Right renal pelvis (tissue), 4 donors: ENCODE measurements at regions not wholly inside any gene's neighbourhood (a gene's known extent, or its start where the extent isn't known, plus 50 kb on each side); places are given as distances from the start of the nearest gene placed in this dataset.
"Not testable (repeated sequence)": the region's sequence is repeated elsewhere in the genome, so short reads cannot be mapped to it uniquely, and the experiment has no call there.

Experiments
- DNase-seq, 4 donors: peaks; one replicate each; pipeline ENCODE4 v3.0.0-alpha.2; 2013; ENCODE audit warnings: low read depth in 4 of 4, low spot score in 3 of 4, missing footprints in 1 of 4

DNA sequence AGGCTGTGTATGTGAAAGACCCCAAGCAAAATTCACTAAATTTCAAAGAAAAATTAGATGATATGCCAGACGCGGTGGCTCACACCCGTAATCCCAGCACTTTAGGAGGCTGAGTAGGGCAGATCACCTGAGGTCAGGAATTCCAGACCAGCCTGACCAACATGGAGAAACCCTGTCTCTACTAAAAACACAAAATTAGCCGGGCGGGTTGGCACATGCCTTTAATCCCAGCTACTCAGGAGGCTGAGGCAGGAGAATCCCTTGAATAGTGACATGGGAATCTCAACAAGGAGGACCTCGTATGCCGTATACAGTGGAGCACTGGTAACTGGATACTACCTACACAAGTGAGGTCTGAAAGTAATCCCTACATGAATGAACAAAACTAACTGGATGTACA, 92.7 kb upstream of the JARID2 start:
- DNase-seq = no peak

DNA sequence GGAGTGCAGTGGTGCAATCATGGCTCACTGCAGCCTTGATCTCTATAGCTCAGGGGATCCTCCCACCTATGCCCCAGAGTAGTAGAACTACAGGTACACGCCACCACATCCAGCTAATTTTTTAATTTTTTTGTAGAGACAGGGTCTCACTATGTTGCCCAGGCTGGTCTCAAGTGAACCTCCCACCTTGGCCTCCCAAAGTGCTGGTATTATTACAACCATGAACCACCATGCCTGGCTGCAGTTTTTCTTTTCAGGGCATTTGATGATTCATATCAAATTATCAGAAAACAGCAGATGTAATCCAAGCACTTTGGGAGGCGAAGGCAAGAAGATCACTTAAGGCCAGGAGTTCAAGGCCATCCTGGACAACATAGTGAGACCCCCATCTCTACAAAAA, 88.4 kb upstream of the JARID2 start:
- no peak for DNase-seq

DNA sequence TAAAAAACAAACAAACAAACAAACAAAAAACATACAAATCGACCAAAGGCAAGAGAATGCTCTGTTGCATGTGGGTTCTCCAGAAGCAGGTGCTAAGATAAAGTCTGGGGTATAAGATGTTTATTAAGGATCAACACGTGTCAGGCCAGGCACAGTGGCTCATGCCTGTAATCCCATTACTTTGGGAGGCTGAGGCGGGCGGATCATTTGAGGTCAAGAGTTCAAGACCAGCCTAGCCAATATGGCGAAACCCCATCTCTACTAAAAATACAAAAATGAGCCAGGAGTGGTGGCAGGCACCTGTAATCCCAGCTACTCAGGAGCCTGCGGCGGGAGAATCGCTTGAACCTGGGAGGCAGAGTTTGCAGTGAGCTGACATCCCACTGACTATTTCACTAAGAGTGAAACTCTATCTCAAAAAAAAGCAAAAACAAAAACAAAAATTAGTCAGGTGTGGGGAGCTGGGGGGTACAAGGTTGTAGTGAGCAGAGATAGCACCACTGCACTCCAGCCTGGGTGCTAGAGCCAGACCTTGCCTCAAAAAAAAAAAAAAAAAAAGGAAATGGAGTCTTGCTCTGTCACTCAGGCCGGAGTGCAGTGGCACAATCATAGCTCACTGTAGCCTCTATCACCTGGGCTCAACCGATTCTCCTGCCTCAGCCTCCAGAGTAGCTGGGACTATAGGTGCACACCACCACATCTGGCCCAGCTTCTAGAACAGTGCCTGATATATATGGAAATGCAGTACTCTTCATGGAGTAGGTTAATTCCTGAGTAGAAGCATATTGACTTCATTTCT, 86.8 kb upstream of the JARID2 start:
- no peak for DNase-seq

DNA sequence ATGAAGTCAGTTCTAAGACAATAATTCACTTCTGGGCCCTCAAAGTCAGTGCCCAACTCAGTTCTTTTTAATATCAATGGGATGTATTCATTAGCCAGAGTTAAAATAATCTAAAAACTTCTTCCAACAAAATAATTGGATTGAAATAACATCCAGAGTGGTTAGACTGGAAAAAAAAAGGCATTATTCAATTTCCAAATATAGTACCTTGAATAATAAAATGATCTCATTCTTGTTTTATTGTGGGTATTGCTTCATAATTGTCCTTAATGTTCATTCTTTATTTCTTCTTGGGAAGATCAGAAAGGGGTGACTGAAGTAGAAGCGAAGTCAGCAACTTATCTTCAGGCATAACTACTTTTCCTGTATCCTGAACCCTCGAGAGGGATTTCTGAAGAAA, 85.1 kb upstream of the JARID2 start:
- no peak for DNase-seq

DNA sequence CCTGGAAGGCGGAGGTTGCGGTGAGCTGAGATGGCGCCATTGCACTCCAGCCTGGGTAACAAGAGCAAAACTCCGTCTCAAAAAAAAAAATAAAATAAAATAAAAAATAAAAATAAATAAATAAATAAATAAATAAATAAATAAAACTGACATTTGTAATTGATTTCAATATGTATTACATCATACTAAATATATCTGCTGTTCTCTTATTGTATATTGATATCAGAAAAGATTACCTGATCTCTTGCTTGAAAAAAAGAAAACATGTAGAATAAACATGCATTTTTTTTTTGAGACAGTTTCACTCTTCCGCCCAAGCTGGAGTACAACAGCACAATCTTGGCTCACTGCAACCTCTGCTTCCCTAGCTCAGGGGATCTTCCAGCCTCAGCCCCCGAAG, 81.0 kb upstream of the JARID2 start:
- DNase-seq = not testable (repeated sequence)

DNA sequence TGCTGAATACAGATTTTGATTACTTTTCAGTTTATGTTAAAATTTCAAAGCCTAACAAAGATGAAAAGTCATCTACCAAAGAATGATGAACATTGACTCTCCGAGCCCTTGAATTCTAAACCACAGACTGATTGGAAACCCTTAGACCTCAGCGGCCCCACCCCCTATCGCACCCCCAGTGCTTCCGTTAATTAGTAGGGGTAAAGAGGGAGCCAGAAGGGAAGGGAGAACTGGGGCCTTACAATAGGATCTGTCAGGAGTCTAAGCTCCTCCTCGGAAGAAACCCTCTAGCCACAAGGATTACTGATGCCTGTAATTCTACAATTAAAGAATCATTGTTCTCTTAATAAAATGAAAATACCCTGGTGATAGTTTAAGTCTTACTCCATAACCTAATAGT, 79.7 kb upstream of the JARID2 start:
- DNase-seq = no peak

DNA sequence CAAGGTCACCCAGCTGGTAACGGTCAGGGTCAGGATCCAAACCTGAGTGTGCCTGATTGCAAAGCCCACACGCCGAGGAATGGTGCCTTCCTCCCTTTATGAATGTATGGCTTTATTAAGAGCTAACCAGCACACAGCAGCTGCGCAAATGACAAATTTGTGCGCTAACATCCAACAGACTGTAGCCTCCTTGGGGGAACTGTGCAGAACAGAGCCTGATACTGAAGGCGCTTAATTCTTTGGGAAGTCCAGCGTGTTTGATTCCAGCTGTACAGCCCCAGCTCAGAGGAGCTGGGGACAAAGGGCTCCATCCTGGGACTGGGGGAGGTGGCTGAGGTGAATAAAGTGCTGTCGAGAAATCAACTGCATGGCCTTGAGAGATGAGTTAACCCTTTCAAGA, 75.7 kb upstream of the JARID2 start:
- no peak for DNase-seq

DNA sequence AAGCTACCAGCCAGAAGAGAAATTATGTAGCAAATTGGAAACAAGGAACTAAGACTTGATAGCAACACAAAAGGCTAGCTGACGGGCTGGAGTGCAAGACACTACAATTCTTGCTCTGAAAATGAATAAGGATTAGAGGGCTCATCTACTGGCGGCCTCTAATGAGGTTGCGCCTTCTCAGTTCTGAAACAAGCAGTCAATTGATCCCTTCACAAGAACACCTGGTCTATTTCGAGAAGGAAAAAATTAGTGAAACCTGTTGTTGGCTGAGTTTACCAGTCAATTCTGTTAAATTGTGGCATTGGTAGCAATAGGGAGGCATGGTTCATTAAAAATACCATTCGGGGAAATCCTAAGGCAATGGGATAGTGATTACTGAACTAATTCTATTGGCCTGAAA, 74.8 kb upstream of the JARID2 start:
- no peak for DNase-seq

DNA sequence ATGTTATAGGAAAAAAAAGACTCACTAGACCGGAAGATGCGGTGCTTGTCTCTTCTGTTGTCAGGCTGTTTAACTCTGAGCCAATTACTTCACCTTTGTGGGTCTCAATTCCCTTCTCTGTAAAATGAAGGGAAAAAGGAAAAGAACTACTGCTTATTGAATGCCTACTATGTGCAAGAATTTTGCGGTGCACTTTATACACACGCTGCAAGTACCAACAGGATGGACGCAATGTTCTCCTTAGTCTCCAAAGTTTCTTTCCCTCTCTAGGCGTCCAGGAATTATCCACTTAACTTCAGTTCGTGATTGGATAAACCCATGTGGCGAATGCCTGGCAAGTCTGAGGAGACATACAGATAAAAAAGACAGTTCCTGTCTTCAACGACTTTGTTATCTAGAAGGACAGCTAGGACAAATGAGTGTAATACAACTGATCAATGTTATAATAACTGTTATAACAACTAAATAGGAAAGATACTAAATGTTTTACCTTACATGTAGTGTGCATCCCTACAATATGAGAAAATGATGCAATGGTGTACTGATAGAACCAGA, 69.0 kb upstream of the JARID2 start:
- DNase-seq = no peak

DNA sequence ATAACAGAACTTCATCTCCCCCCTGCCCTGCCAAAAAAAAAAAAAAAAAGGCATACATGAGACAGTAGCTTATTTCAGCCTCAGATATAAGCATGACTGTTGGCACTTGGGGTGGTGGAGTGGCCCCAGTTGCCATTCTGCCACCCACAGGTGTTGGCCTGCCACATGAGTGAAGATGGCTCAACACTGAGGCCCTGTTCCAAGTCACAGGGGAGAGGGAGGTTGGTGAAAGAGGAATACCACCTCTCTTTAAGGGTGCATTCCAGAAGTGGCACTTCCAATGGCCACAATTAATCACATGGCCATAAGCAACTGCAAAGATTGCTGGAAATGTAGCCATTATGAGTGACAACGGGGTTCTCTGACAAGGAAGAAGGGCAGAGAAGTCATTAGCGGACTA, 61.9 kb upstream of the JARID2 start:
- DNase-seq = no peak

DNA sequence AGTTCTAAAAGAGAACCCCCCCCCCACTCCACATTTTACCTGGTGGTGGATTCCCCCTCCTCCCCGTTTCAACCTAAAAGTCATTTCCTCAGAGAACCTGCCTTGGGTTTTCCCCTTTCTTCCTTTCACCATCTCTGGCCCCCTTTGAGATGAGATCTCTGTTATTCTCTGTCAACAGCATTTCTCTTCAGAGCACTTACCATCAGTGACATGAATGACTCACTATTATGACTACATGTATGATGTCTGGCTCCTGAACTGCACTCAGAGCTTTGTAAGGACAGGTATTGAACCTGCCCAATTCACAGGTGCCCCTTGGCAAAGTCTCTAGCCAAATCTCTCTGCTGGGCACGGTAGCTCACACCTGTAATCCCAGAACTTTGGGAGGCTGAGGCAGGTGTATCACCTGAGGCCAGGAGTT, 61.4 kb upstream of the JARID2 start:
- DNase-seq = no peak

DNA sequence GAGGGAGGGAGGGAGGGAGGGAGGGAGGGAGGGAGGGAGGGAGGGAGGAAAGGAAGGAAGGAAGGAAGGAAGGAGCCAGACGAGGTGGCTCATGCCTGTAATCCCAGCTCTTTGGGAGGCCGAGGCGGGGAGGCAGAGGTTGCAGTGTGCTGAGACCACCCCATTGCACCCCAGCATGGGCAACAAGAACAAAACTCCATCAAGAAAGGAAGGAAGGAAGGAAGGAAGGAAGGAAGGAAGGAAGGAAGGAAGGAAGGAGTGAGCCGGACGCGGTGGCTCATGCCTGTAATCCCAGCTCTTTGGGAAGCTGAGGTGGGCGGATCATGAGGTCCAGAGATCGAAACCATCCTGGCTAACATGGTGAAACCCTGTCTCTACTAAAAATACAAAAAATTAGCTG, 60.8 kb upstream of the JARID2 start:
- DNase-seq = not testable (repeated sequence)

DNA sequence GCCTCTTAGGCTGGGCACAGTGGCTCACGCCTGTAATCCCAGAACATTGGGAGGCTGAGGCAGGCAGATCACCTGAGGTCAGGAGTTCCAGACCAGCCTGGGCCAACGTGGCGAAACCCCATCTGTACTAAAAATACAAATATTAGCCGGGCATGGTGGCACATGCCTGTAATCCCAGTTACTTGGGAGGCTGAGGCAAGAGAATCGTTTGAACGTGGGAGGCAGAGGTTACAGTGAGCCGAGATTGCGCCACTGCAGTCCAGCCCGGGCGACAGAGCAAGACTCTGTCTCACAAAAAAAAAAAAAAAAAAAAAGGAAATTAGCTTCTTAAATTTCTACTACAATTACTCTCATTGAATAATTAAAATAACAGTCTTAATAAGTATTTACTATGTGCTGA, 52.4 kb upstream of the JARID2 start:
- DNase-seq = not testable (repeated sequence)

DNA sequence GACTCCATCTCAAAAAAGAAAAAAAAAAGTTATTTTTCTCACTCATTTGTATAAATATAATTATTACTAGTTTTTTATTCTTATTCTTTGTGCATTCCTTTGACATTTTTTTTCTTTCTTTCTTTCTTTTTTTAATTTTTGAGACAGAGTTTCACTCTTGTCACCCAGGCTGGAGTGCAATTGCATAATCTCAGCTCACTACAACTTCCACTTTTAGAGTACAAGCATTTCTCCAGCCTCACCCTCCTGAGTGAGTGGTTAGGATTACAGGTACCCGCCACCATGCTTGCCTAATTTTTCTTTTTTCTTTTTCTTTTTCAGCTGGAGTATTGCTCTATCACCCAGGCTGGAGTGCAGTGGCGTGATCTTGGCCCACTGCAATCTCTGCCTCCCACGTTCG, 51.4 kb upstream of the JARID2 start:
- no peak for DNase-seq
